Fibroblast of the aortic adventitia (primary cell): ENCODE measurements at regions not wholly inside any gene's neighbourhood (a gene's known extent, or its start where the extent isn't known, plus 50 kb on each side); places are given as distances from the start of the nearest gene placed in this dataset.

Source experiments
- DNase-seq: peaks from one replicate; pipeline ENCODE4 v3.0.0-alpha.2; 2010; ENCODE audit warnings: low read depth
- H3K4me3 ChIP-seq: 2 replicates; pipeline ENCODE4 v1.5.1; 2011; ENCODE audit warnings: low read depth, mild to moderate bottlenecking, control low read depth, low read length, moderate library complexity
- CTCF ChIP-seq: IDR thresholded peaks from 2 replicates; pipeline ENCODE4 v1.5.1; 2011; ENCODE audit warnings: mild to moderate bottlenecking, low read length, control low read depth, inconsistent platforms; ENCODE audit not compliant: insufficient read depth

GRCh38 chr2:33766175-33766574 is 167.1 kb upstream of the FAM98A start:
- TF ChIP-seq CTCF: no peak
- DNase-seq: no peak
- no peak overlapping the region for H3K4me3 ChIP-seq

GRCh38 chr2:33765122-33765521 is 166.0 kb upstream of the FAM98A start:
- no peak for DNase-seq
- H3K4me3 ChIP-seq: no peak overlapping the region
- TF ChIP-seq CTCF: no peak

- no peak overlapping the region for H3K4me3 ChIP-seq
- no peak for DNase-seq
- no peak for TF ChIP-seq CTCF
Observed at GRCh38 chr2:33764551-33764950, 165.5 kb upstream of the FAM98A start.

- no peak for DNase-seq
Observed at GRCh38 chr2:33763671-33764310, 164.7 kb upstream of the FAM98A start.

GRCh38 chr2:33762636-33763035 is 163.5 kb upstream of the FAM98A start:
- H3K4me3 ChIP-seq: no peak overlapping the region
- no peak for DNase-seq
- TF ChIP-seq CTCF: no peak

More at GRCh38 chr2:33763671-33764310, 164.7 kb upstream of the FAM98A start:
- H3K4me3 ChIP-seq: no peak overlapping the region
- TF ChIP-seq CTCF: no peak

- no peak for TF ChIP-seq CTCF
- no peak for DNase-seq
Observed at GRCh38 chr2:33746208-33746800, 147.2 kb upstream of the FAM98A start.

More at GRCh38 chr2:33746208-33746800, 147.2 kb upstream of the FAM98A start:
- no peak overlapping the region for H3K4me3 ChIP-seq
